Panc1 (cell line): ENCODE measurements at regions not wholly inside any gene's neighbourhood (a gene's known extent, or its start where the extent isn't known, plus 50 kb on each side); places are given as distances from the start of the nearest gene placed in this dataset.

Experiments
- POLR2AphosphoS5 ChIP-seq: IDR thresholded peaks from 2 replicates; pipeline ENCODE4 v1.6.1; 2012; ENCODE audit warnings: mild to moderate bottlenecking, low read depth, low read length, moderate library complexity
- REST ChIP-seq, 2 experiments: IDR thresholded peaks; 2 replicates each; pipeline ENCODE4 v1.6.1; 2011 to 2012; ENCODE audit warnings: low read depth in 2 of 2, control low read depth in 1 of 2, low read length in 1 of 2, mild to moderate bottlenecking in 1 of 2, moderate library complexity in 1 of 2; ENCODE audit not compliant: insufficient read depth in 1 of 2
- TF ChIP-seq, protein P1 (sequence below): fragments of 450-650 bp; IDR thresholded peaks from 2 replicates; pipeline ENCODE4 v1.5.1; 2017; ENCODE audit warnings: mild to moderate bottlenecking

- TF ChIP-seq, protein P1, sequence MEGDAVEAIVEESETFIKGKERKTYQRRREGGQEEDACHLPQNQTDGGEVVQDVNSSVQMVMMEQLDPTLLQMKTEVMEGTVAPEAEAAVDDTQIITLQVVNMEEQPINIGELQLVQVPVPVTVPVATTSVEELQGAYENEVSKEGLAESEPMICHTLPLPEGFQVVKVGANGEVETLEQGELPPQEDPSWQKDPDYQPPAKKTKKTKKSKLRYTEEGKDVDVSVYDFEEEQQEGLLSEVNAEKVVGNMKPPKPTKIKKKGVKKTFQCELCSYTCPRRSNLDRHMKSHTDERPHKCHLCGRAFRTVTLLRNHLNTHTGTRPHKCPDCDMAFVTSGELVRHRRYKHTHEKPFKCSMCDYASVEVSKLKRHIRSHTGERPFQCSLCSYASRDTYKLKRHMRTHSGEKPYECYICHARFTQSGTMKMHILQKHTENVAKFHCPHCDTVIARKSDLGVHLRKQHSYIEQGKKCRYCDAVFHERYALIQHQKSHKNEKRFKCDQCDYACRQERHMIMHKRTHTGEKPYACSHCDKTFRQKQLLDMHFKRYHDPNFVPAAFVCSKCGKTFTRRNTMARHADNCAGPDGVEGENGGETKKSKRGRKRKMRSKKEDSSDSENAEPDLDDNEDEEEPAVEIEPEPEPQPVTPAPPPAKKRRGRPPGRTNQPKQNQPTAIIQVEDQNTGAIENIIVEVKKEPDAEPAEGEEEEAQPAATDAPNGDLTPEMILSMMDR: no peak
- TF ChIP-seq POLR2AphosphoS5 (no peak), REST (IDR thresholded peaks at IDR 0.05; ENCODE audit: insufficient read depth in 1 of 2, low read depth in 2 of 2, low read length in 1 of 2) (no peak)
Measured at GRCh38 chr5:108528655-108529054, 146.8 kb upstream of the FBXL17 start.
